A549 (cell line): ENCODE measurements at regions not wholly inside any gene's neighbourhood (a gene's known extent, or its start where the extent isn't known, plus 50 kb on each side); places are given as distances from the start of the nearest gene placed in this dataset.

Experiments used
- ATAC-seq, 2 experiments: fragments of 200-7000 bp in 1 of 2; fragments of >200 bp in 1 of 2; cut with Nextera tagmentation in 1 of 2; cut with Tn5 transposase in 1 of 2; 3 replicates each; pipeline versions ENCODE4 v1.8.0 to v1.9.1; 2018 to 2020; ENCODE audit warnings: mild to moderate bottlenecking in 1 of 2, moderate library complexity in 1 of 2
- CTCF ChIA-PET: fragments of 300-600 bp; sonication (Branson Sonifier 250); formaldehyde crosslinking; extraction: SDS; loops from one replicate; lab custom pipeline; 2021; ENCODE audit warnings: antibody characterized with exemption, inconsistent platforms; lab: Yijun Ruan, JAX
- POLR2A ChIA-PET: fragments of 350-600 bp; formaldehyde crosslinking; extraction: SDS; loops from one replicate; lab custom pipeline; 2021; ENCODE audit warnings: antibody characterized with exemption, inconsistent platforms; lab: Yijun Ruan, JAX
- DNase-seq, 2 experiments: peaks; one replicate each; pipeline versions ENCODE4 v3.0.0 to v3.0.0-alpha.2; 2011 to 2016; ENCODE audit warnings: low read depth in 1 of 2, low spot score in 1 of 2
- FAIRE-seq: peaks from 2 replicates; lab custom pipeline; 2011; peaks lifted over from hg19 to GRCh38; lab: Jason Lieb, UNC
- H3K27ac ChIP-seq, 2 experiments: fragments of >200 bp; sonication (Bioruptor Twin); formaldehyde crosslinking; 3 replicates each; pipeline ENCODE4 v1.5.1; 2016 to 2017
- H3K4me1 ChIP-seq: fragments of >200 bp; sonication (Bioruptor Twin); formaldehyde crosslinking; 3 replicates; pipeline ENCODE4 v1.6.1; 2016
- H3K4me2 ChIP-seq: fragments of >200 bp; sonication (Bioruptor Twin); formaldehyde crosslinking; 3 replicates; pipeline ENCODE4 v1.6.1; 2016
- H3K4me3 ChIP-seq: fragments of >200 bp; sonication (Bioruptor Twin); formaldehyde crosslinking; 3 replicates; pipeline ENCODE4 v1.5.1; 2016
- H3K9me3 ChIP-seq: fragments of >200 bp; sonication (Bioruptor Twin); formaldehyde crosslinking; 3 replicates; pipeline ENCODE4 v1.6.1; 2016
- BCL3 ChIP-seq: fragments of >200 bp; sonication (Bioruptor Twin); formaldehyde crosslinking; IDR thresholded peaks from 3 replicates; pipeline ENCODE4 v1.6.1; 2016
- BHLHE40 ChIP-seq: IDR thresholded peaks from 2 replicates; pipeline ENCODE4 v1.6.1; 2012; ENCODE audit warnings: low read depth, low read length, inconsistent platforms
- CHD2 ChIP-seq: fragments of 150-350 bp; IDR thresholded peaks from 2 replicates; pipeline ENCODE4 v1.6.1; 2014; ENCODE audit warnings: low read length; ENCODE audit not compliant: partially characterized antibody
- CHD4 ChIP-seq: fragments of 200-600 bp; sonication (generic); IDR thresholded peaks from 2 replicates; pipeline ENCODE4 v1.6.1; 2016; ENCODE audit warnings: antibody characterized with exemption, mild to moderate bottlenecking, borderline replicate concordance
- CTCF ChIP-seq: fragments of >200 bp; sonication (Bioruptor Twin); formaldehyde crosslinking; IDR thresholded peaks from 3 replicates; pipeline ENCODE4 v1.5.1; 2016
- EHF ChIP-seq: fragments of 250-450 bp; sonication (Bioruptor Pico); IDR thresholded peaks from 2 replicates; pipeline ENCODE4 v1.5.0; 2020; ENCODE audit warnings: mild to moderate bottlenecking
- EHMT2 ChIP-seq: fragments of 200-600 bp; sonication (generic); IDR thresholded peaks from 2 replicates; pipeline ENCODE4 v1.6.1; 2016; ENCODE audit warnings: antibody characterized with exemption, low read depth, mild to moderate bottlenecking, moderate library complexity
- ELK1 ChIP-seq: fragments of 150-350 bp; IDR thresholded peaks from 2 replicates; pipeline ENCODE4 v1.6.1; 2014; ENCODE audit warnings: low read depth, mild to moderate bottlenecking, low read length
- ESRRA ChIP-seq: fragments of 150-350 bp; IDR thresholded peaks from 2 replicates; pipeline ENCODE4 v1.6.1; 2014; ENCODE audit warnings: mild to moderate bottlenecking, low read length, borderline replicate concordance
- HES2 ChIP-seq: fragments of >200 bp; sonication (Bioruptor Twin); formaldehyde crosslinking; IDR thresholded peaks from 2 replicates; pipeline ENCODE4 v1.6.1; 2016
- HMGXB4 ChIP-seq: fragments of 250-450 bp; sonication (Bioruptor Pico); IDR thresholded peaks from 2 replicates; pipeline ENCODE4 v1.5.0; 2021; ENCODE audit warnings: mild to moderate bottlenecking, moderate library complexity, borderline replicate concordance
- MYC ChIP-seq: IDR thresholded peaks from 2 replicates; pipeline ENCODE4 v1.6.1; 2012; ENCODE audit warnings: mild to moderate bottlenecking, inconsistent platforms, low read length, improper control_type of control experiment, borderline replicate concordance
- PBX3 ChIP-seq: IDR thresholded peaks from 2 replicates; pipeline ENCODE4 v1.6.1; 2012
- POLR2A ChIP-seq: IDR thresholded peaks from 2 replicates; pipeline ENCODE4 v1.6.1; 2012; ENCODE audit warnings: mild to moderate bottlenecking, low read length
- POLR2AphosphoS2 ChIP-seq: conservative IDR thresholded peaks from 2 replicates; pipeline ENCODE4 v1.6.1; 2012; ENCODE audit warnings: low read length, improper control_type of control experiment, inconsistent platforms
- RCOR1 ChIP-seq: fragments of 150-350 bp; IDR thresholded peaks from 2 replicates; pipeline ENCODE4 v1.6.1; 2014; ENCODE audit warnings: antibody characterized with exemption, low read length, low read depth
- SMC3 ChIP-seq: fragments of >200 bp; sonication (Bioruptor Twin); formaldehyde crosslinking; IDR thresholded peaks from 3 replicates; pipeline ENCODE4 v1.6.1; 2018; ENCODE audit warnings: inconsistent platforms
- TP53 ChIP-seq: fragments of 250-450 bp; sonication (Bioruptor Pico); IDR thresholded peaks from 2 replicates; pipeline ENCODE4 v1.5.0; 2021; ENCODE audit warnings: mild to moderate bottlenecking, moderate library complexity
- ZFP36 ChIP-seq: fragments of 450-650 bp; IDR thresholded peaks from 2 replicates; pipeline ENCODE4 v1.6.1; 2014; ENCODE audit warnings: borderline replicate concordance; ENCODE audit not compliant: partially characterized antibody
- ZNF302 ChIP-seq: fragments of 250-450 bp; sonication (Bioruptor Pico); IDR thresholded peaks from 2 replicates; pipeline ENCODE4 v1.9.0; 2021; ENCODE audit warnings: inconsistent platforms, mild to moderate bottlenecking, moderate library complexity
- WGBS: methylation state at CpG from one replicate; pipeline ENCODE4 v1.1.6; 2017; ENCODE audit errors: missing lambda C conversion rate; 5-methylcytosine and 5-hydroxymethylcytosine counted together

GRCh38 chr2:42856891-42857632 lies 64.7 kb upstream of the HAAO start:
- no peak for DNase-seq
- H3K27ac ChIP-seq, result no peak overlapping the region
- ATAC-seq, result no peak
- H3K4me3 ChIP-seq, result no peak overlapping the region
- H3K4me1 ChIP-seq, result no peaks in the 10 kb centered on the region
- 87% methylated on average over 23 of the region's 23 CpGs for WGBS
- H3K4me2 ChIP-seq, result no peak overlapping the region
- TF ChIP-seq ELK1 (no peak), RCOR1 (no peak), ZNF302 (CRISPR knock-in tag) (no peak), TP53 (CRISPR knock-in tag) (no peak), POLR2AphosphoS2 (no peak), CTCF (no peak), HMGXB4 (CRISPR knock-in tag) (no peak), CHD4 (no peak), EHF (CRISPR knock-in tag) (no peak), ESRRA (no peak)
- TF ChIP-seq, all 56 proteins: peak for 0
- H3K9me3 ChIP-seq, result peaks cover 6% of the 10 kb centered on the region; the same call in 1 of the 3 replicates
- ChIA-PET POLR2A (no interaction called here), CTCF (interaction anchor here (0.8 to 7.3 kb wide), 14 partner anchors 10 to 720 kb away, joined by 3 to 59 read pairs (median 4); partner anchors contain the start of gene ZFP36L2)
- FAIRE-seq, result no peak

GRCh38 chr2:42856106-42856860 lies 63.9 kb upstream of the HAAO start:
- 76% methylated on average over 16 of the region's 16 CpGs for whole genome bisulfite sequencing
- H3K4me3 ChIP-seq, result no peak overlapping the region
- H3K27ac ChIP-seq, result no peak overlapping the region
- ATAC-seq, result no peak
- ChIA-PET POLR2A (no interaction called here), CTCF (interaction anchor here (1.1 to 7.3 kb wide), 10 partner anchors 9 to 721 kb away, joined by 3 to 59 read pairs (median 5); partner anchors contain the start of gene ZFP36L2)
- FAIRE-seq, result no peak
- DNase-seq, result no peak
- no peak overlapping the region for H3K4me2 ChIP-seq
- no peaks in the 10 kb centered on the region for H3K4me1 ChIP-seq
- H3K9me3 ChIP-seq, result peaks cover 6% of the 10 kb centered on the region; the same call in 1 of the 3 replicates
- TF ChIP-seq PBX3 (no peak), BCL3 (no peak), TP53 (CRISPR knock-in tag) (no peak), HES2 (no peak), ELK1 (no peak), SMC3 (no peak), EHMT2 (no peak), CHD2 (no peak), ZFP36 (no peak), BHLHE40 (no peak), POLR2A (no peak), MYC (no peak), ESRRA (no peak)
